SH-SY5Y (cell line): ENCODE measurements at regions not wholly inside any gene's neighbourhood (a gene's known extent, or its start where the extent isn't known, plus 50 kb on each side); places are given as distances from the start of the nearest gene placed in this dataset.

Experiments
- GATA2 ChIP-seq: IDR thresholded peaks from 2 replicates; pipeline ENCODE4 v1.6.1; 2011; ENCODE audit warnings: mild to moderate bottlenecking, low read depth, low read length
- GATA3 ChIP-seq: IDR thresholded peaks from 2 replicates; pipeline ENCODE4 v1.6.1; 2011; ENCODE audit warnings: low read depth, mild to moderate bottlenecking, low read length, moderate library complexity

GRCh38 chr2:217165547-217165946, 305.7 kb upstream of the TNP1 start:
- no peak for TF ChIP-seq GATA2
- no peak for TF ChIP-seq GATA3
